Vagina (tissue), 2 donors: ENCODE measurements at regions not wholly inside any gene's neighbourhood (a gene's known extent, or its start where the extent isn't known, plus 50 kb on each side); places are given as distances from the start of the nearest gene placed in this dataset.

Source experiments
- POLR2A ChIP-seq, 2 donors: fragments of 450-650 bp; IDR thresholded peaks; one replicate each; pipeline ENCODE4 v1.6.1; 2017; ENCODE audit warnings: antibody characterized with exemption in 2 of 2, mild to moderate bottlenecking in 2 of 2, moderate library complexity in 2 of 2
- POLR2AphosphoS5 ChIP-seq, 2 donors: sonication (generic); formaldehyde crosslinking; IDR thresholded peaks; one replicate each; pipeline ENCODE4 v1.9.0; 2017; ENCODE audit warnings: antibody characterized with exemption in 2 of 2, mild to moderate bottlenecking in 2 of 2, low read depth in 1 of 2; ENCODE audit not compliant: insufficient read depth in 1 of 2
- TF ChIP-seq, protein P1 (sequence below), 3 experiments: fragments of 450-650 bp in 2 of 3; fragments of 200-600 bp in 1 of 3; sonication (generic) in 1 of 3; IDR thresholded peaks; one replicate each; pipeline ENCODE4 v1.5.1; 2017 to 2019; ENCODE audit warnings: antibody characterized with exemption in 3 of 3, mild to moderate bottlenecking in 2 of 3, moderate library complexity in 2 of 3

DNA sequence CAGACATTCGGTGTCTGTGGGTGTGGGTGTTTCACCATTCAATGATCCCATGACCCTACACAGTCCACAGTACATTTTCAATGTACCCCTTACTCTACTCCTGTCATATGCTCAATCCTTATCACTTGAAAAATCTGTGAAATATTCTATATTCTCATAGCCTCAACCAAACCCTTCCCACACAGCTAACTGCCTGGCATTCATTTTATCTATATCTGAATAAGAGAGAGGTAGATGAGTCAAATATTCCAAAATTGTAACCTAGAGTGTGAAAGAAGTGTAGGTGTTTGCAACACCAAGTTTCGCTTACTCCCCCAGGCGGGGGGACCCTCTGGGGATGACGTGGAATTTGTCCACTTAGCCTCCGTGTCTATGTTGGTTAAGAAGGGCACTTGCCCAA lies 354.8 kb downstream of the ETS1 start:
- TF ChIP-seq, protein P1, sequence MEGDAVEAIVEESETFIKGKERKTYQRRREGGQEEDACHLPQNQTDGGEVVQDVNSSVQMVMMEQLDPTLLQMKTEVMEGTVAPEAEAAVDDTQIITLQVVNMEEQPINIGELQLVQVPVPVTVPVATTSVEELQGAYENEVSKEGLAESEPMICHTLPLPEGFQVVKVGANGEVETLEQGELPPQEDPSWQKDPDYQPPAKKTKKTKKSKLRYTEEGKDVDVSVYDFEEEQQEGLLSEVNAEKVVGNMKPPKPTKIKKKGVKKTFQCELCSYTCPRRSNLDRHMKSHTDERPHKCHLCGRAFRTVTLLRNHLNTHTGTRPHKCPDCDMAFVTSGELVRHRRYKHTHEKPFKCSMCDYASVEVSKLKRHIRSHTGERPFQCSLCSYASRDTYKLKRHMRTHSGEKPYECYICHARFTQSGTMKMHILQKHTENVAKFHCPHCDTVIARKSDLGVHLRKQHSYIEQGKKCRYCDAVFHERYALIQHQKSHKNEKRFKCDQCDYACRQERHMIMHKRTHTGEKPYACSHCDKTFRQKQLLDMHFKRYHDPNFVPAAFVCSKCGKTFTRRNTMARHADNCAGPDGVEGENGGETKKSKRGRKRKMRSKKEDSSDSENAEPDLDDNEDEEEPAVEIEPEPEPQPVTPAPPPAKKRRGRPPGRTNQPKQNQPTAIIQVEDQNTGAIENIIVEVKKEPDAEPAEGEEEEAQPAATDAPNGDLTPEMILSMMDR (IDR thresholded peaks at IDR 0.05), result no peak
- TF ChIP-seq POLR2A (IDR thresholded peaks at IDR 0.05), result no peak
- TF ChIP-seq POLR2AphosphoS5 (IDR thresholded peaks at IDR 0.05; ENCODE audit: insufficient read depth in 1 of 2, low read depth in 1 of 2), result no peak
